Progenitor cell of endocrine pancreas (in vitro differentiated cells): ENCODE measurements at regions not wholly inside any gene's neighbourhood (a gene's known extent, or its start where the extent isn't known, plus 50 kb on each side); places are given as distances from the start of the nearest gene placed in this dataset.

ENCODE experiments used
- DNase-seq: peaks from one replicate; pipeline ENCODE4 v3.0.0; 2021; ENCODE audit warnings: low spot score; ENCODE audit not compliant: unreplicated experiment
- H3K27ac Mint-ChIP-seq: 2 replicates; pipeline ENCODE4 v1.8.0; 2021; ENCODE audit warnings: mild to moderate bottlenecking, moderate library complexity, mixed read lengths
- H3K27me3 Mint-ChIP-seq: 2 replicates; pipeline ENCODE4 v1.8.0; 2021; ENCODE audit warnings: mixed read lengths
- H3K36me3 Mint-ChIP-seq: 2 replicates; pipeline ENCODE4 v1.8.0; 2022; ENCODE audit warnings: mixed read lengths; ENCODE audit not compliant: insufficient read depth
- H3K4me1 Mint-ChIP-seq: 2 replicates; pipeline ENCODE4 v1.8.0; 2021; ENCODE audit warnings: low read depth, mixed read lengths
- H3K4me3 Mint-ChIP-seq: 2 replicates; pipeline ENCODE4 v1.8.0; 2021; ENCODE audit warnings: low read depth, mild to moderate bottlenecking, moderate library complexity, mixed read lengths
- H3K9me3 Mint-ChIP-seq: 2 replicates; pipeline ENCODE4 v1.8.0; 2021; ENCODE audit warnings: low read depth, mixed read lengths
- CTCF ChIP-seq: fragments of 200-600 bp; sonication (generic); IDR thresholded peaks from one replicate; pipeline ENCODE4 v1.5.0; 2021; ENCODE audit warnings: antibody characterized with exemption, mild to moderate bottlenecking; ENCODE audit not compliant: unreplicated experiment

- Mint-ChIP-seq H3K27ac (no peak overlapping the region), H3K27me3 (no peaks in the 10 kb centered on the region), H3K4me3 (no peak overlapping the region), H3K9me3 (peaks cover 4% of the 10 kb centered on the region), H3K4me1 (peaks cover 3% of the 10 kb centered on the region), H3K36me3 (no peaks in the 10 kb centered on the region)
- no peak for DNase-seq
- TF ChIP-seq CTCF: no peak
Measured at GRCh38 chr6:100155141-100155540, 161.1 kb upstream of the MCHR2 start.

- no peak for DNase-seq
- peaks cover 4% of the 10 kb centered on the region for H3K9me3 Mint-ChIP-seq
- no peak overlapping the region for H3K4me3 Mint-ChIP-seq
- no peaks in the 10 kb centered on the region for H3K36me3 Mint-ChIP-seq
- no peaks in the 10 kb centered on the region for H3K27me3 Mint-ChIP-seq
- no peak for TF ChIP-seq CTCF
- H3K4me1 Mint-ChIP-seq: peaks cover 3% of the 10 kb centered on the region
- H3K27ac Mint-ChIP-seq: no peak overlapping the region
Measured at GRCh38 chr6:100153636-100154275, 159.7 kb upstream of the MCHR2 start.

GRCh38 chr6:100152201-100152600, 158.2 kb upstream of the MCHR2 start:
- Mint-ChIP-seq H3K27me3 (no peaks in the 10 kb centered on the region), H3K9me3 (peaks cover 4% of the 10 kb centered on the region), H3K27ac (no peak overlapping the region), H3K4me1 (peaks cover 14% of the 10 kb centered on the region), H3K36me3 (no peaks in the 10 kb centered on the region), H3K4me3 (no peak overlapping the region)
- no peak for DNase-seq
- TF ChIP-seq CTCF: no peak

- Mint-ChIP-seq H3K9me3 (no peaks in the 10 kb centered on the region), H3K27me3 (no peaks in the 10 kb centered on the region), H3K36me3 (no peaks in the 10 kb centered on the region), H3K27ac (no peak overlapping the region), H3K4me1 (peaks cover 15% of the 10 kb centered on the region), H3K4me3 (no peak overlapping the region)
- DNase-seq: no peak
- TF ChIP-seq CTCF: no peak
Measured at GRCh38 chr6:100144991-100145390, 151.0 kb upstream of the MCHR2 start.

GRCh38 chr6:100138346-100139022, 144.5 kb upstream of the MCHR2 start:
- DNase-seq: no peak
- Mint-ChIP-seq H3K27ac (no peak overlapping the region), H3K36me3 (no peaks in the 10 kb centered on the region), H3K4me3 (no peak overlapping the region), H3K27me3 (no peaks in the 10 kb centered on the region), H3K4me1 (no peaks in the 10 kb centered on the region), H3K9me3 (no peaks in the 10 kb centered on the region)
- no peak for TF ChIP-seq CTCF
